Dermis microvascular lymphatic vessel endothelial cell (primary cell): ENCODE measurements at regions not wholly inside any gene's neighbourhood (a gene's known extent, or its start where the extent isn't known, plus 50 kb on each side); places are given as distances from the start of the nearest gene placed in this dataset.

ENCODE experiments used
- DNase-seq, 2 donors: peaks; one replicate each; pipeline versions ENCODE4 v3.0.0 to v3.0.0-alpha.2; 2010; ENCODE audit warnings: low read depth in 2 of 2

GRCh38 chr12:91810531-91811451 is 334.9 kb downstream of the BTG1 start:
- no peak for DNase-seq

DNA sequence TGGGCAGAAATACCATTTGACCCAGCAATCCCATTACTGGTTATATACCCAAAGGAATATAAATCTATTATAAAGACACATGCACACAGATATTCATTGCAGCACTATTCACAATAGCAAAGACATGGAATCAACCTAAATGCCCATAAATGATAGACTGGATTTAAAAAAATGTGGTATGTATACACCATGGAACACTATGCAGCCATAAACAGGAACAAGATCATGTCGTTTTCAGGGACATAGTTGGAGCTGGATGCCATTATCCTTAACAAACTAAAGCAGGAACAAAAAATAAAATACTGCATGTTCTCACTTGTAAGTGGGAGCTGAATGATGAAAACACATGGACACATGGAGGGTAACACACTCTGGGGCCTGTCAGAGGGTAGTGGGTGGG is 335.6 kb downstream of the BTG1 start:
- no peak for DNase-seq

DNA sequence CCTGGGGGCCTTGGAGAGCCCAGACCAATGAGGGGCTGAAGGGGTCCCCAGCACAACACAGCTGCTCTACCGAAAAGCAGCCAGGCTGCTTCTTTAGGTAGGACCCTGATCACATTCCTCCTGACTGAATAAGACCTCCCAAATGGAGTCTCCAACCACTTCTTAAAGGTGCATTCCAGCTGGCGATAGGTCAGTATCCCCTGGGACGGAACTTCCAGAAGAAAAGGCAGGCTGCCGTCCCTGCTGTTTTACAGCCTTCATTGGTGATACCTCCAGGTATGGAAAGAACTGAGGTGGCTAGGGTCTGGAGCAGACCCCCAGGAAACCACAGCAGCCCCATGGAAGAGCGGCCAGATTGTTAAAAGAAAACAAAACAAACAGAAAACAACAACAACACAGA is 340.6 kb downstream of the BTG1 start:
- DNase-seq: no peak

DNA sequence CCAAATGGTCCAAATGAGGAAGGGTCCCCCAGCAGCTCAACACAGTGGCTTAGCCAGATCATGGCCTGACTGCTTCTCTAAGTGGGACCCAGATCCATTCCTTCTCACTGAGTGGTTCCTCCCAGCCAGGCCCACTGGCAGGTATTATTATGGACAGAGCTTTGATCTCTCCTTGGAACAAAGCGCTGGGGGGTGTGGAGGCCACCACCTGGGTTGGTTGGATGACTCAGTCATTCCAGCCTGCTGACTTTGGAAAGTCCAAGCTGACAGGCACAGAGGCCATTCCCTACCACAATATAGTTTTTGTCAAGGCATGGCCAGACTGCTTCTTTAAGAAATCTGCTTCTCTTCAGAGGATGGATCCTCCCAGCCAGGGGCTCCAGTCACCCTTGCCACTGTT is 341.1 kb downstream of the BTG1 start:
- DNase-seq: no peak

DNA sequence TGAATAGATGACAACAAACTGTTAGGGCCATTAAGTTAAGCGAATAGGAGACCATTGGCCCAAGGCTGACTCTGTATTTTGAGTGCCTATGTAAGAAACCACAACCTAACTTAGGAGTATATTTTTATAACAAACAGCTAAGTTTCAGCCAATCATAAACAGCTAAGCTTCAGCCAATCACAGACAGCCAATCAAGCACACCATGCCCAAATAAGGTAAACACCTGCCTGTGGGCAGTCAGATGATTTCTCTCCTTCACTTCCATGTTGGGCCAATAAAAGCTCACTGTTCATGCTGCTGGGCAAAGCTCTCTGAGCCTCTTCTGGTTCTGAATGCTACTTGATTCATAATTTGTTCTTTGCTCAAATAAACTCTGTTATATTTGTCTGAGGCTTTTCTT is 344.6 kb downstream of the BTG1 start:
- no peak for DNase-seq

GRCh38 chr12:91793676-91794075 is 352.0 kb downstream of the BTG1 start:
- no peak for DNase-seq

GRCh38 chr12:91792597-91792996 is 353.0 kb downstream of the BTG1 start:
- DNase-seq: no peak

GRCh38 chr12:91786499-91787272 is 359.0 kb downstream of the BTG1 start:
- no peak for DNase-seq

- no peak for DNase-seq
These were observed 359.8 kb downstream of the BTG1 start for GRCh38 chr12:91785655-91786498.

DNA sequence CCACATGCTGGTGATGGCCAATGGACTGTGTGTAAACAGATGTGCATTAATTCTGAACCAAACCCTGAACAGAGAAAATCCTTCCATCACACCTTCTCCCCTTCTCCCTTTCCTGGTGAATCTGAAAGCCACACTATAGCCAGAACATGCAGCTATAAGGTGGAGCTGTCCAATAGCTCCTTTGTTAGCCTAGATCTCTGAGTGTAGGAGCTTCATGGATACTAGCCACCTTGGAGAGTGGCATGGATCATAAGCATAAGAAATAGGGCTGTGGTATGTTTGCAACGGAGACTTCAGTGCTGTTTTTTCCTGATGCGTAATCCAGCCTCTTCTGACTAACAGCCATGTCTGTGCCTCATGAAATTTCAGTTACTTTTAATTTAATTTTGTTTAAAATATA is 364.5 kb downstream of the BTG1 start:
- peak in 1 of 2 donors; percentile 6 for DNase-seq

DNA sequence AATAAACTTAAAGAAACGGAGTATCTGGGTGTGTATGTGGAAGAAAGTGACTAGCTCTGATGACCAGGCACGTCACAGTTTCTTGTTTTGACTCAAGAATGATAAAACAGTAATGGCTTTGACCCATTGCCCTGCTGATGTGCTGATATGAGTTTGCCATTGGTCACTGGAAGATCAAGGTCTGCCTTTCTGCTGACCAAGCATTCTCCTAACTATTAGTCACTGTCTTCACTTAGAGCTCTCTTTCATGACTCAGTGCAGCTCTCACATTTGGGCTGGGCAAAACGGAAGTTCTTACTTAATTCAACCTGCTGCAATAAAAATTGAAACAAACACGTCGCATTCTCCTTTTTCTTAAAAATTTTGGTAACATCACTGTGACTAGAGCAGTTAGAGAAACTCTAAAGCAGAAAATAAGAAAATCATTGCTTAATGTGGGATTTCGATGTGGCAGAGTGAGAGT is 366.7 kb downstream of the BTG1 start:
- DNase-seq: peak in 1 of 2 donors; percentile 68

DNA sequence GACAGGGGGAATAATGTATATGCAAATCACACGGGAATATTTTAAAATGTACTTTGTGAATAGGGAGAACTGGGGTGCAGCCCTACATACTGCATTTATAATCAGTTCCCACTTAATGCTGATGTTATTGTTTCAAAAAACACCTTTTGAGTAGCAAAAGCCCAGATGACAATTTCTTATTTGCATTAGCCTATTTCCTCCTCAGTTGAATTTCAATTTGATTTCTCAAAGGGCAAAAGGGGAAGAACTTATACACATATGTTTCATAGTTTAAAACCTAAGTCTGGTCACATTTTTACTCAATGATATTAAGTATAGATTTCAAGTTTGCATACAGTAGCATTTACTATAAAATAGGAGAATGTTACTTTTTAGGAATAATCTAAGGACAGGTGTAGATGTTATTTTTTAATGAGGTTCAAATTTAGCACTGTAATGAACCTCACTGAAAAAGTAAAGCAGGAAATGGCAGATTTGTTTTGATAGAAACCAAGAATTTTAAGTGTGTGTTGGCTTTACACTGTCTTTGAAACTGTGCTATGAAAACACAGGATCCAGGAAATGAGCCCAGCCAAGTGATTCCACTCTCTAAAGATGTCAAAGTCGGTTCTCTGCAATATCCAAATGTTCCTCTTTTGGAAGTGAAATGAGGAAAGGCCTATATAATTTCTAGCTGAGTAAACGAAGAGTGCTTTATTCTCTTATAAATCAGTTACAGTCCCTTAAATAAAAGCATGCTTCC is 367.4 kb downstream of the BTG1 start:
- peak; percentile 35 to 45 for DNase-seq

GRCh38 chr12:91777268-91777992 is 368.2 kb downstream of the BTG1 start:
- peak in 1 of 2 donors; percentile 30 for DNase-seq

- peak in 1 of 2 donors; percentile 62 for DNase-seq
These were observed 371.2 kb downstream of the BTG1 start for GRCh38 chr12:91774434-91774921.

DNA sequence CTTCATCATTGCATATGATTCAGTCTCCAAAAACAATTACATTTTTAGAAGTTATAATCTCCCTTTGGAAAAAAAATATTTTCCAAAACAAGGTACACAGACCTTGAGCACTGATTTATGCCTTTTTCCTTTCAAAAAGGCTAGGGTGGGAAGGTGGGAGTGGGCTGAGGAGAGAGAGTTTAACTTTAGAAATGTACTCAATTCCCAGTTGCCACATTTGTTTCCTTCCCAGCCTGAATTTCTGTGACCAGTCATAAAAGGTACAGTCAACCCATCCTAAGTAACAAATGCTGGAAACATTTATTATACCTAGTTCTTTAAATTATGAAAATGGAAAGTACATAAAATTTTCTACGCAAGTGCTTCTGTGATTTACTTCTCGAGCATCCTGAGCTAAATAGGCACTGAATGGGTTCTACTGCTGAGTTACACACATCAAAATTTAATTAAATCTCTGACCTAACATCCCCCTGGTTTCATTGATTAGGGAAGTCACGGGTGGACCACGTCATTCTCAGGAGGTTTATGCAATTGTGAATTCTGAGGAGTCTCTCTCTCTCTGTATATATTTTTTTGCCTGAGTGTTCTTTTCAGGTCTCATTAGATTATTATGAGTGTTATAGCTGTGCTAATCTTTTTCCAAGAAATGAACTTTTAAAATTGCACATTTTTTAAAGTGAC is 371.8 kb downstream of the BTG1 start:
- no peak for DNase-seq

GRCh38 chr12:91772411-91772810 is 373.2 kb downstream of the BTG1 start:
- no peak for DNase-seq

DNA sequence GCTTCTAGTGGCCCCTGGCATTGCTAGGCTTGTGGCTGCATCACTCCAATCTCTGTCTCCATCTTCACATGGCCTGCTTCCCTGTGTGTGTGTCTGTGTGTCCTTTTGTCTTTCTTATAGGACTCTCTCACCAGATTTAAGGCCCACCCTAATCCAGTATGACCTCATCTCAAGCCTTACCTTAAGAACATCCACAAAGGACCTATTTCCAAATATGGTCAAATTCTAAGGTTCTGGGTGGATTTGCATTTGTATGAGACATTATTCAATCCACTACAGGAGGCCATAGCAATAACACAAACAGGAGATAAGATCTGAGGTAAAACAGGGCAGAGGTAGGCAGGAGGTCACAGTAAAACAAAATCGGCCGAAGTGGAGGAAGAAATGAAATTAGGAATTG is 375.9 kb downstream of the BTG1 start:
- no peak for DNase-seq

DNA sequence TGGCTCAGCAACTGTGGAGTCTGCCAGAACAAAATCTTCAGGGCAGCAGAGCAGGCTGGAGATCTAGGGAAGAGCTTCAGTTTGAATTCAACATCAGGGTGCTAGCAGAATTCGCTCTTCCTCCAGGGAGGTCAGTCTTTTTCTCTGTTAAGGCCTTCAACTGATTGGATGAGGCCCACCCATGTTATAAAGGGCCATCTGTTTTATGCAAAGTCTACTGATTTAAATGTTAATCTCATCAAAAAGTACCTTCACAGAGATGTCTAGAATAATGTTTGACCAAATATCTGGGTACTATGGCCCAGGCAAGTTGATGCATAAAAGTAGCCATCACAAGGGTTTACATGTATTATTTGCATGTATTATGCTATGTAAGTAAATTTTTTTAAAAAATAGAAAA is 378.4 kb downstream of the BTG1 start:
- DNase-seq: no peak

GRCh38 chr12:91766454-91766853 is 379.2 kb downstream of the BTG1 start:
- DNase-seq: no peak
